ENCODE measurements at regions not wholly inside any gene's neighbourhood (a gene's known extent, or its start where the extent isn't known, plus 50 kb on each side); places are given as distances from the start of the nearest gene placed in this dataset.

DNA sequence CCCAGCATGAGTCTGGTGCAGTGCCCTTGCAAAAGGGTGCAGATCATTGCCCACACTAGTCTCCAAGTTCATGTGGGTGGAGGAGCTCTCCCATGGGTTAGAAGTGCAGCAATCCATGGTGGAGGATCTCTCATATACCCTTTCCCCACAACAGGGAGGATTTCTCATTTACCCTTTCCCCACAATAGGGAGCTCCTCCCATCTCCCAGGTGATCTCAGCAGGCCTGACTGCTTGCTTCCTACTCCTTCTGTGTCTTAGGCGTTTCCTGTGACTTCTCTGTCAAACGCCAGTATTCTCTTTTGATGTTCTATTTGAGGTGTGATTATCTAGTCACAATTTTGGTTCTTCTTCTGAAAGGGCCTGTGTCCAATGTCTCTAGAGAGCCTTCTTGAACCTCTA is 133.8 kb upstream of the RFX3 start (continued):
- TF ChIP-seq CTCF (IDR thresholded peaks at IDR 0.05 in 2 of 3, conservative IDR thresholded peaks at IDR 0.05 in 1 of 3; ENCODE audit: borderline replicate concordance in 1 of 3, insufficient read depth in 1 of 3, low read depth in 2 of 3, low read length in 2 of 3) (no peak), CBX3 (IDR thresholded peaks at IDR 0.05; ENCODE audit: low read depth) (no peak), SP1 (IDR thresholded peaks at IDR 0.05; ENCODE audit: low read depth) (no peak), EGR1 (IDR thresholded peaks at IDR 0.05; ENCODE audit: low read depth) (no peak), ZFX (IDR thresholded peaks at IDR 0.05) (no peak), CEBPB (IDR thresholded peaks at IDR 0.05; ENCODE audit: low read depth) (no peak)

- no TSS peak for BruUV-seq (replicated peaks)
Measured at GRCh38 chr9:3658964-3659363, 133.2 kb upstream of the RFX3 start.

More at GRCh38 chr9:3658964-3659363, 133.2 kb upstream of the RFX3 start:
- DNase-seq (ENCODE audit: low read depth, low spot score): no peak
- Histone ChIP-seq H3K79me2 (ENCODE audit: insufficient read depth, low read length) (no peaks in the 10 kb centered on the region), H3K27ac (ENCODE audit: low read depth, low read length) (no peak overlapping the region), H3K4me1 (ENCODE audit: control insufficient read depth in 1 of 2, insufficient read depth in 2 of 2, low read length in 2 of 2) (no peaks in the 10 kb centered on the region), H4K20me1 (ENCODE audit: insufficient read depth) (no peaks in the 10 kb centered on the region), H3K9ac (ENCODE audit: low read length) (no peak overlapping the region), H3K27me3 (ENCODE audit: insufficient read depth, low read length) (no peaks in the 10 kb centered on the region), H2AFZ (ENCODE audit: low read depth, low read length, poor library complexity, severe bottlenecking) (no peak overlapping the region), H3K9me3 (ENCODE audit: control insufficient read depth in 1 of 2, insufficient read depth in 1 of 2, low read depth in 1 of 2, low read length in 2 of 2) (no peaks in the 10 kb centered on the region), H3K4me2 (ENCODE audit: low read length) (no peak overlapping the region), H3K4me3 (replicated peaks in 1 of 2; ENCODE audit: low read depth in 1 of 2, low read length in 2 of 2) (no peak overlapping the region), H3K9me2 (ENCODE audit: insufficient read depth) (no peaks in the 10 kb centered on the region), H3K36me3 (ENCODE audit: control insufficient read depth in 1 of 2, insufficient read depth in 2 of 2, low read length in 2 of 2) (no peaks in the 10 kb centered on the region)
- intact Hi-C loops (cut with micrococcal nuclease): no loop called here
- ChIA-PET POLR2A (no interaction called here), RAD21 (ENCODE audit: low non-redundant PET in 1 of 2, low total read pairs in 2 of 2, uncharacterized antibody in 2 of 2, unreplicated experiment in 2 of 2) (no interaction called here), CTCF (no interaction called here)
- no peak for ATAC-seq
- TF ChIP-seq MAX (IDR thresholded peaks at IDR 0.05) (no peak), POLR2A (IDR thresholded peaks at IDR 0.05; ENCODE audit: borderline replicate concordance, extremely low read depth, insufficient read depth, insufficient read length) (no peak), TCF7L2 (IDR thresholded peaks at IDR 0.05; ENCODE audit: borderline replicate concordance, extremely low read depth, insufficient read depth, insufficient read length) (no peak), RAD21 (IDR thresholded peaks at IDR 0.05; ENCODE audit: low read depth) (no peak), ZNF274 (IDR thresholded peaks at IDR 0.05; ENCODE audit: low read depth, low read length) (no peak), ZFX (IDR thresholded peaks at IDR 0.05) (no peak), ATF3 (IDR thresholded peaks at IDR 0.05) (no peak), FOSL1 (IDR thresholded peaks at IDR 0.05; ENCODE audit: low read depth) (no peak), ELF1 (IDR thresholded peaks at IDR 0.05; ENCODE audit: borderline replicate concordance, low read depth) (no peak), YY1 (IDR thresholded peaks at IDR 0.05; ENCODE audit: extremely low read depth, insufficient replicate concordance, low read depth, low read length) (no peak)
- TF ChIP-seq, protein P1, sequence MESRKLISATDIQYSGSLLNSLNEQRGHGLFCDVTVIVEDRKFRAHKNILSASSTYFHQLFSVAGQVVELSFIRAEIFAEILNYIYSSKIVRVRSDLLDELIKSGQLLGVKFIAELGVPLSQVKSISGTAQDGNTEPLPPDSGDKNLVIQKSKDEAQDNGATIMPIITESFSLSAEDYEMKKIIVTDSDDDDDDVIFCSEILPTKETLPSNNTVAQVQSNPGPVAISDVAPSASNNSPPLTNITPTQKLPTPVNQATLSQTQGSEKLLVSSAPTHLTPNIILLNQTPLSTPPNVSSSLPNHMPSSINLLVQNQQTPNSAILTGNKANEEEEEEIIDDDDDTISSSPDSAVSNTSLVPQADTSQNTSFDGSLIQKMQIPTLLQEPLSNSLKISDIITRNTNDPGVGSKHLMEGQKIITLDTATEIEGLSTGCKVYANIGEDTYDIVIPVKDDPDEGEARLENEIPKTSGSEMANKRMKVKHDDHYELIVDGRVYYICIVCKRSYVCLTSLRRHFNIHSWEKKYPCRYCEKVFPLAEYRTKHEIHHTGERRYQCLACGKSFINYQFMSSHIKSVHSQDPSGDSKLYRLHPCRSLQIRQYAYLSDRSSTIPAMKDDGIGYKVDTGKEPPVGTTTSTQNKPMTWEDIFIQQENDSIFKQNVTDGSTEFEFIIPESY (IDR thresholded peaks at IDR 0.05; ENCODE audit: extremely low read depth, insufficient replicate concordance, low read length): no peak
